ENCODE measurements at regions not wholly inside any gene's neighbourhood (a gene's known extent, or its start where the extent isn't known, plus 50 kb on each side); places are given as distances from the start of the nearest gene placed in this dataset.
A peak's percentile ranks its signal among the peaks of the same experiment; 100 is the strongest.
"Not testable (repeated sequence)": the region's sequence is repeated elsewhere in the genome, so short reads cannot be mapped to it uniquely, and the experiment has no call there.

GRCh38 chr4:189560605-189561004 lies 380.1 kb upstream of the FRG1 start:
- CTCF ChIA-PET, H3K4me1 Mint-ChIP-seq, H3K9me3 Mint-ChIP-seq, H3K36me3 Mint-ChIP-seq, DNase-seq, H3K27me3 Mint-ChIP-seq, H3K27ac Mint-ChIP-seq, H3K4me3 Mint-ChIP-seq: not testable (repeated sequence)

- H3K9me3 Mint-ChIP-seq, H3K27ac Mint-ChIP-seq, CTCF ChIA-PET, H3K27me3 Mint-ChIP-seq, H3K4me3 Mint-ChIP-seq, H3K36me3 Mint-ChIP-seq, H3K4me1 Mint-ChIP-seq, DNase-seq: not testable (repeated sequence)
Observed at GRCh38 chr4:189563751-189564150, 376.9 kb upstream of the FRG1 start.

- H3K27me3 Mint-ChIP-seq, H3K4me1 Mint-ChIP-seq, H3K36me3 Mint-ChIP-seq, H3K9me3 Mint-ChIP-seq, H3K4me3 Mint-ChIP-seq, DNase-seq, CTCF ChIA-PET, H3K27ac Mint-ChIP-seq: not testable (repeated sequence)
Observed at GRCh38 chr4:189566271-189566670, 374.4 kb upstream of the FRG1 start.

GRCh38 chr4:189566900-189567299 lies 373.8 kb upstream of the FRG1 start:
- DNase-seq, CTCF ChIA-PET, H3K27me3 Mint-ChIP-seq, H3K27ac Mint-ChIP-seq, H3K36me3 Mint-ChIP-seq, H3K4me3 Mint-ChIP-seq, H3K9me3 Mint-ChIP-seq, H3K4me1 Mint-ChIP-seq: not testable (repeated sequence)

GRCh38 chr4:189579645-189580044 lies 361.0 kb upstream of the FRG1 start:
- H3K27ac Mint-ChIP-seq, DNase-seq, H3K36me3 Mint-ChIP-seq, CTCF ChIA-PET, H3K9me3 Mint-ChIP-seq, H3K4me3 Mint-ChIP-seq, H3K27me3 Mint-ChIP-seq, H3K4me1 Mint-ChIP-seq: not testable (repeated sequence)

- CTCF ChIA-PET, H3K4me3 Mint-ChIP-seq, DNase-seq, H3K36me3 Mint-ChIP-seq, H3K4me1 Mint-ChIP-seq, H3K27me3 Mint-ChIP-seq: not testable (repeated sequence)
- Mint-ChIP-seq H3K9me3 (peaks cover 17% of the 10 kb centered on the region), H3K27ac (peak overlapping the region; percentile 29)
Observed at GRCh38 chr4:189586908-189587632, 353.6 kb upstream of the FRG1 start.

- H3K4me3 Mint-ChIP-seq, CTCF ChIA-PET, H3K27ac Mint-ChIP-seq, H3K4me1 Mint-ChIP-seq, H3K36me3 Mint-ChIP-seq, DNase-seq, H3K27me3 Mint-ChIP-seq: not testable (repeated sequence)
- H3K9me3 Mint-ChIP-seq, result peaks cover 15% of the 10 kb centered on the region
Observed at GRCh38 chr4:189589201-189589600, 351.5 kb upstream of the FRG1 start.

GRCh38 chr4:189592890-189593289 lies 347.8 kb upstream of the FRG1 start:
- no peaks in the 10 kb centered on the region for H3K4me1 Mint-ChIP-seq

GRCh38 chr4:189597341-189597740 lies 343.3 kb upstream of the FRG1 start:
- Mint-ChIP-seq H3K27me3 (no peaks in the 10 kb centered on the region), H3K27ac (no peak overlapping the region), H3K9me3 (peaks cover 9% of the 10 kb centered on the region), H3K4me1 (no peaks in the 10 kb centered on the region), H3K36me3 (no peaks in the 10 kb centered on the region), H3K4me3 (no peak overlapping the region)
- CTCF ChIA-PET, result no interaction called here
- DNase-seq, result no peak

More at GRCh38 chr4:189592890-189593289, 347.8 kb upstream of the FRG1 start:
- CTCF ChIA-PET, result no interaction called here
- Mint-ChIP-seq H3K9me3 (peaks cover 8% of the 10 kb centered on the region), H3K4me3 (no peak overlapping the region), H3K27ac (no peak overlapping the region), H3K36me3 (no peaks in the 10 kb centered on the region), H3K27me3 (no peaks in the 10 kb centered on the region)
- no peak for DNase-seq

GRCh38 chr4:189600264-189600663 lies 340.4 kb upstream of the FRG1 start:
- no peaks in the 10 kb centered on the region for H3K4me1 Mint-ChIP-seq
- no peak for DNase-seq
- no peak overlapping the region for H3K27ac Mint-ChIP-seq
- peaks cover 9% of the 10 kb centered on the region for H3K9me3 Mint-ChIP-seq
- H3K36me3 Mint-ChIP-seq, result no peaks in the 10 kb centered on the region
- H3K4me3 Mint-ChIP-seq, result no peak overlapping the region
- no peaks in the 10 kb centered on the region for H3K27me3 Mint-ChIP-seq
- CTCF ChIA-PET, result no interaction called here

GRCh38 chr4:189600718-189601435 lies 339.8 kb upstream of the FRG1 start:
- H3K4me1 Mint-ChIP-seq, result no peaks in the 10 kb centered on the region
- no peak for DNase-seq
- H3K27me3 Mint-ChIP-seq, result no peaks in the 10 kb centered on the region
- CTCF ChIA-PET, result no interaction called here
- H3K9me3 Mint-ChIP-seq, result peaks cover 11% of the 10 kb centered on the region
- no peak overlapping the region for H3K4me3 Mint-ChIP-seq
- no peaks in the 10 kb centered on the region for H3K36me3 Mint-ChIP-seq
- H3K27ac Mint-ChIP-seq, result no peak overlapping the region

- H3K27me3 Mint-ChIP-seq, H3K9me3 Mint-ChIP-seq, H3K27ac Mint-ChIP-seq, DNase-seq, H3K4me1 Mint-ChIP-seq, CTCF ChIA-PET, H3K36me3 Mint-ChIP-seq, H3K4me3 Mint-ChIP-seq: not testable (repeated sequence)
Observed at GRCh38 chr4:189602827-189603226, 337.8 kb upstream of the FRG1 start.

GRCh38 chr4:189610571-189610970 lies 330.1 kb upstream of the FRG1 start:
- H3K9me3 Mint-ChIP-seq, H3K36me3 Mint-ChIP-seq, H3K4me3 Mint-ChIP-seq: not testable (repeated sequence)

GRCh38 chr4:189613207-189613606 lies 327.5 kb upstream of the FRG1 start:
- Mint-ChIP-seq H3K36me3 (no peaks in the 10 kb centered on the region), H3K4me1 (no peaks in the 10 kb centered on the region), H3K4me3 (no peak overlapping the region), H3K27ac (no peak overlapping the region), H3K9me3 (peaks cover 9% of the 10 kb centered on the region), H3K27me3 (no peaks in the 10 kb centered on the region)
- DNase-seq, result no peak
- CTCF ChIA-PET, result no interaction called here

More at GRCh38 chr4:189610571-189610970, 330.1 kb upstream of the FRG1 start:
- H3K27ac Mint-ChIP-seq, CTCF ChIA-PET, H3K27me3 Mint-ChIP-seq, DNase-seq, H3K4me1 Mint-ChIP-seq: not testable (repeated sequence)

GRCh38 chr4:189615217-189615663 lies 325.4 kb upstream of the FRG1 start:
- no peak overlapping the region for H3K27ac Mint-ChIP-seq
- peaks cover 9% of the 10 kb centered on the region for H3K9me3 Mint-ChIP-seq
- H3K27me3 Mint-ChIP-seq, result no peaks in the 10 kb centered on the region
- CTCF ChIA-PET, result no interaction called here
- no peak overlapping the region for H3K4me3 Mint-ChIP-seq
- no peak for DNase-seq
- H3K4me1 Mint-ChIP-seq, result no peaks in the 10 kb centered on the region
- H3K36me3 Mint-ChIP-seq, result no peaks in the 10 kb centered on the region
